T-helper 9 cell (primary cell): ENCODE measurements at regions not wholly inside any gene's neighbourhood (a gene's known extent, or its start where the extent isn't known, plus 50 kb on each side); places are given as distances from the start of the nearest gene placed in this dataset.

ENCODE experiments used
- DNase-seq: peaks from one replicate; pipeline ENCODE4 v3.0.0-alpha.2; 2020

GRCh38 chr10:2850202-2850601, 217.1 kb upstream of the PFKP start:
- DNase-seq, result no peak

- no peak for DNase-seq
These were observed 222.4 kb upstream of the PFKP start for GRCh38 chr10:2844925-2845324.

- no peak for DNase-seq
These were observed 228.1 kb upstream of the PFKP start for GRCh38 chr10:2839081-2839725.

- DNase-seq, result no peak
These were observed 229.7 kb upstream of the PFKP start for GRCh38 chr10:2837674-2838073.

- no peak for DNase-seq
These were observed 230.3 kb upstream of the PFKP start for GRCh38 chr10:2836921-2837662.

- DNase-seq, result no peak
These were observed 233.1 kb upstream of the PFKP start for GRCh38 chr10:2834214-2834613.

- no peak for DNase-seq
These were observed 235.8 kb upstream of the PFKP start for GRCh38 chr10:2831509-2831908.

- DNase-seq, result no peak
These were observed 238.6 kb upstream of the PFKP start for GRCh38 chr10:2828741-2829140.

GRCh38 chr10:2826675-2827074, 240.7 kb upstream of the PFKP start:
- DNase-seq, result no peak

GRCh38 chr10:2825841-2826240, 241.5 kb upstream of the PFKP start:
- DNase-seq, result no peak

- DNase-seq, result no peak
These were observed 249.3 kb upstream of the PFKP start for GRCh38 chr10:2817940-2818636.

- no peak for DNase-seq
These were observed 253.7 kb upstream of the PFKP start for GRCh38 chr10:2813693-2814092.

- no peak for DNase-seq
These were observed 254.1 kb upstream of the PFKP start for GRCh38 chr10:2813286-2813685.

- DNase-seq, result no peak
These were observed 254.7 kb upstream of the PFKP start for GRCh38 chr10:2812631-2813030.

GRCh38 chr10:2800178-2800577, 267.2 kb upstream of the PFKP start:
- no peak for DNase-seq

GRCh38 chr10:2798336-2799022, 268.9 kb upstream of the PFKP start:
- no peak for DNase-seq

- DNase-seq, result no peak
These were observed 275.4 kb upstream of the PFKP start for GRCh38 chr10:2791774-2792443.

GRCh38 chr10:2790396-2791188, 276.8 kb upstream of the PFKP start:
- no peak for DNase-seq

- DNase-seq, result no peak
These were observed 281.1 kb upstream of the PFKP start for GRCh38 chr10:2786251-2786650.

GRCh38 chr10:2784766-2785165, 282.6 kb upstream of the PFKP start:
- no peak for DNase-seq

- DNase-seq, result no peak
These were observed 284.4 kb upstream of the PFKP start for GRCh38 chr10:2782950-2783349.

GRCh38 chr10:2782265-2782664, 285.1 kb upstream of the PFKP start:
- DNase-seq, result no peak
